H9 (cell line): ENCODE measurements at regions not wholly inside any gene's neighbourhood (a gene's known extent, or its start where the extent isn't known, plus 50 kb on each side); places are given as distances from the start of the nearest gene placed in this dataset.

ENCODE experiments used
- DNase-seq: peaks from one replicate; pipeline ENCODE4 v3.0.0-alpha.2; 2017
- H2AFZ ChIP-seq: one replicate; pipeline ENCODE4 v1.6.1; 2013; ENCODE audit warnings: mild to moderate bottlenecking, low read length, control low read depth, moderate library complexity
- H2AK5ac ChIP-seq: 2 replicates; pipeline ENCODE4 v1.6.1; 2013; ENCODE audit warnings: low read length, control low read depth, mixed read lengths; ENCODE audit not compliant: insufficient read length
- H2BK120ac ChIP-seq: one replicate; pipeline ENCODE4 v1.6.1; 2013; ENCODE audit warnings: low read depth, mild to moderate bottlenecking, low read length, control low read depth, inconsistent platforms; ENCODE audit not compliant: poor library complexity, severe bottlenecking
- H2BK12ac ChIP-seq: 2 replicates; pipeline ENCODE4 v1.6.1; 2013; ENCODE audit warnings: low read length, control low read depth, mixed read lengths, low read depth; ENCODE audit not compliant: insufficient read length
- H2BK15ac ChIP-seq: 2 replicates; pipeline ENCODE4 v1.6.1; 2013; ENCODE audit warnings: low read depth, low read length, control low read depth
- H2BK20ac ChIP-seq: one replicate; pipeline ENCODE4 v1.6.1; 2013; ENCODE audit warnings: low read depth, mild to moderate bottlenecking, low read length, control low read depth, inconsistent platforms; ENCODE audit not compliant: poor library complexity, severe bottlenecking
- H2BK5ac ChIP-seq: 2 replicates; pipeline ENCODE4 v1.6.1; 2013; ENCODE audit warnings: low read length, control low read depth, mixed read lengths; ENCODE audit not compliant: insufficient read length
- H3K14ac ChIP-seq: 2 replicates; pipeline ENCODE4 v1.6.1; 2013; ENCODE audit warnings: low read length, control low read depth; ENCODE audit not compliant: insufficient read depth
- H3K18ac ChIP-seq: 2 replicates; pipeline ENCODE4 v1.6.1; 2013; ENCODE audit warnings: low read depth, mild to moderate bottlenecking, mixed read lengths, low read length, control low read depth; ENCODE audit not compliant: insufficient read length
- H3K23ac ChIP-seq: 2 replicates; pipeline ENCODE4 v1.6.1; 2013; ENCODE audit warnings: low read length, control low read depth, mixed read lengths, low read depth; ENCODE audit not compliant: insufficient read length
- H3K23me2 ChIP-seq: 2 replicates; pipeline ENCODE4 v1.6.1; 2013; ENCODE audit warnings: low read depth, mild to moderate bottlenecking, mixed read lengths, low read length, control low read depth; ENCODE audit not compliant: insufficient read length, poor library complexity, severe bottlenecking
- H3K27ac ChIP-seq: 2 replicates; pipeline ENCODE4 v1.5.1; 2013; ENCODE audit warnings: low read length, control low read depth, mixed read lengths, low read depth; ENCODE audit not compliant: insufficient read length
- H3K27me3 ChIP-seq: 2 replicates; pipeline ENCODE4 v1.6.1; 2013; ENCODE audit warnings: low read length, control low read depth, inconsistent platforms; ENCODE audit not compliant: insufficient read depth
- H3K4ac ChIP-seq: 2 replicates; pipeline ENCODE4 v1.6.1; 2013; ENCODE audit warnings: low read depth, mild to moderate bottlenecking, control low read depth, inconsistent platforms, low read length, moderate library complexity
- H3K4me1 ChIP-seq: 2 replicates; pipeline ENCODE4 v1.6.1; 2013; ENCODE audit warnings: low read length, control low read depth, inconsistent platforms; ENCODE audit not compliant: insufficient read depth
- H3K4me2 ChIP-seq: 2 replicates; pipeline ENCODE4 v1.6.1; 2013; ENCODE audit warnings: low read length, control low read depth, mixed read lengths; ENCODE audit not compliant: insufficient read length, insufficient read depth
- H3K56ac ChIP-seq: 2 replicates; pipeline ENCODE4 v1.6.1; 2013; ENCODE audit warnings: low read depth, mild to moderate bottlenecking, mixed read lengths, low read length, control low read depth; ENCODE audit not compliant: insufficient read length
- H3K79me1 ChIP-seq: 2 replicates; pipeline ENCODE4 v1.6.1; 2013; ENCODE audit warnings: low read depth, mild to moderate bottlenecking, moderate library complexity, low read length, control low read depth, inconsistent platforms; ENCODE audit not compliant: insufficient read depth, poor library complexity, severe bottlenecking
- H3K79me2 ChIP-seq: 2 replicates; pipeline ENCODE4 v1.6.1; 2013; ENCODE audit warnings: low read length, control low read depth, inconsistent platforms; ENCODE audit not compliant: insufficient read depth
- H3K9ac ChIP-seq: 2 replicates; pipeline ENCODE4 v1.6.1; 2013; ENCODE audit warnings: low read length, control low read depth, mixed read lengths; ENCODE audit not compliant: insufficient read length; ENCODE audit errors: extremely low read depth
- H3K9me3 ChIP-seq: one replicate; pipeline ENCODE4 v1.6.1; 2013; ENCODE audit warnings: low read depth, low read length, inconsistent platforms; ENCODE audit not compliant: control insufficient read depth
- H3T11ph ChIP-seq: one replicate; pipeline ENCODE4 v1.6.1; 2013; ENCODE audit warnings: mild to moderate bottlenecking, low read length, control low read depth, inconsistent platforms
- H4K20me1 ChIP-seq: one replicate; pipeline ENCODE4 v1.6.1; 2013; ENCODE audit not compliant: control insufficient read depth, insufficient read length, insufficient read depth
- H4K5ac ChIP-seq: 2 replicates; pipeline ENCODE4 v1.6.1; 2013; ENCODE audit warnings: low read depth, mild to moderate bottlenecking, mixed read lengths, low read length, control low read depth; ENCODE audit not compliant: insufficient read length
- H4K8ac ChIP-seq: replicated peaks from 2 replicates; pipeline ENCODE4 v1.6.1; 2013; ENCODE audit warnings: low read length, control low read depth, mixed read lengths, low read depth; ENCODE audit not compliant: insufficient read length
- H4K91ac ChIP-seq: 2 replicates; pipeline ENCODE4 v1.6.1; 2013; ENCODE audit warnings: low read depth, mild to moderate bottlenecking, moderate library complexity, mixed read lengths, low read length, control low read depth; ENCODE audit not compliant: insufficient read length
- H3K27ac Mint-ChIP-seq, 3 experiments: 2 replicates in 2 of 3; 3 replicates in 1 of 3; pipeline ENCODE4 v1.8.0; 2020 to 2021; ENCODE audit warnings: mixed read lengths in 3 of 3, mild to moderate bottlenecking in 1 of 3, moderate library complexity in 1 of 3
- H3K27me3 Mint-ChIP-seq: 2 replicates; pipeline ENCODE4 v1.8.0; 2021; ENCODE audit warnings: low read depth, mild to moderate bottlenecking, moderate library complexity, mixed read lengths
- H3K36me3 Mint-ChIP-seq, 3 experiments: 2 replicates in 2 of 3; 3 replicates in 1 of 3; pipeline ENCODE4 v1.8.0; 2020 to 2021; ENCODE audit warnings: low read depth in 3 of 3, mixed read lengths in 3 of 3; ENCODE audit not compliant: insufficient read depth in 1 of 3
- H3K4me1 Mint-ChIP-seq, 2 experiments: 2 replicates each; pipeline ENCODE4 v1.8.0; 2020; ENCODE audit warnings: mixed read lengths in 2 of 2
- H3K4me3 Mint-ChIP-seq, 2 experiments: 2 replicates in 1 of 2; 3 replicates in 1 of 2; pipeline ENCODE4 v1.8.0; 2020 to 2021; ENCODE audit warnings: mild to moderate bottlenecking in 2 of 2, mixed read lengths in 2 of 2, moderate library complexity in 1 of 2
- H3K9me3 Mint-ChIP-seq, 2 experiments: 2 replicates in 1 of 2; 3 replicates in 1 of 2; pipeline ENCODE4 v1.8.0; 2020; ENCODE audit warnings: mild to moderate bottlenecking in 2 of 2, mixed read lengths in 2 of 2, moderate library complexity in 1 of 2
- WGBS: extraction: QIAGEN DNeasy Blood & Tissue Kit; methylation state at CpG from one replicate; pipeline ENCODE4 v1.1.7; 2013; ENCODE audit warnings: missing lambda C conversion rate, low lambda C conversion rate, mixed read lengths; ENCODE audit not compliant: insufficient read length; ENCODE audit errors: extremely low coverage; 5-methylcytosine and 5-hydroxymethylcytosine counted together
- TF ChIP-seq, protein P1 (sequence below): fragments of 200-600 bp; sonication (generic); conservative IDR thresholded peaks from 3 replicates; pipeline ENCODE4 v1.8.0; 2021; ENCODE audit warnings: antibody characterized with exemption, mild to moderate bottlenecking

DNA sequence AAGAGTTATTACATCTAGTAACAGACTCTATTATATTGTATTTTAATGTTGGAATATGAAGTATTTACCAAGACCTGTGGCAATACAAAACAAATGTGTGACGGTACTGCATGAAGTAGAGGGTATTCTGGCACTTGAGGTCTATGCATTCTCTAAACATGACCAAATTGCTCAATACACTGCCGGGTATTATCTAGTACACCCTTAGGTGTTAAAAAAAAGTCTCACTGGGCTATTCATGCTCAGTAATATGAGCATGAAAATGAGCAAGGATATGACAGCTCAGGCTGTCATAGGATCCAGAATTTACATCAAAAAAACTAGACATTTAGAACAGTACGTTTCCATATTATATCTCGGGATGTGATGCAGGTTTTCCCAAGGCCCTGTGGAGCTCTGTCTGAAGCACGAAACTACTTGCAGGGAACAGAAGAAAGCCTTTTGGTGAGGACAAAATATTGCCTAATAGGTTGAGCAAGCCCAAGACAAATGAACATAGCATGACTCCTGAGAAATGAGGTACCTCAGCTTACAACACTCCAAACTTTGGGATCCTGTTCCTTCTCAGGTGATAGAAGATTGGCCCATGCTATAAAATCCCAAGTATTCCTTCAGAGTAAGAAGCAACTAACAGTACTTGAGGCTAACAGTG lies 74.1 kb upstream of the MAOA start:
- Histone ChIP-seq H4K8ac (no peak overlapping the region), H2BK12ac (no peak overlapping the region), H3K23me2 (no peaks in the 10 kb centered on the region), H3T11ph (no peak overlapping the region), H3K4me2 (no peak overlapping the region), H3K27me3 (no peaks in the 10 kb centered on the region), H2BK15ac (no peak overlapping the region), H4K20me1 (no peaks in the 10 kb centered on the region), H3K79me2 (no peaks in the 10 kb centered on the region), H3K9me3 (no peaks in the 10 kb centered on the region), H2AK5ac (no peak overlapping the region), H3K18ac (no peak overlapping the region), H3K79me1 (no peaks in the 10 kb centered on the region), H2BK120ac (no peak overlapping the region), H3K9ac (no peak overlapping the region), H2AFZ (no peak overlapping the region), H3K4ac (no peak overlapping the region), H3K56ac (no peak overlapping the region), H4K91ac (no peak overlapping the region), H3K14ac (no peak overlapping the region), H3K23ac (no peak overlapping the region), H3K4me1 (no peaks in the 10 kb centered on the region), H2BK5ac (no peak overlapping the region), H3K27ac (no peak overlapping the region), H4K5ac (no peak overlapping the region), H2BK20ac (no peak overlapping the region)
- TF ChIP-seq, protein P1, sequence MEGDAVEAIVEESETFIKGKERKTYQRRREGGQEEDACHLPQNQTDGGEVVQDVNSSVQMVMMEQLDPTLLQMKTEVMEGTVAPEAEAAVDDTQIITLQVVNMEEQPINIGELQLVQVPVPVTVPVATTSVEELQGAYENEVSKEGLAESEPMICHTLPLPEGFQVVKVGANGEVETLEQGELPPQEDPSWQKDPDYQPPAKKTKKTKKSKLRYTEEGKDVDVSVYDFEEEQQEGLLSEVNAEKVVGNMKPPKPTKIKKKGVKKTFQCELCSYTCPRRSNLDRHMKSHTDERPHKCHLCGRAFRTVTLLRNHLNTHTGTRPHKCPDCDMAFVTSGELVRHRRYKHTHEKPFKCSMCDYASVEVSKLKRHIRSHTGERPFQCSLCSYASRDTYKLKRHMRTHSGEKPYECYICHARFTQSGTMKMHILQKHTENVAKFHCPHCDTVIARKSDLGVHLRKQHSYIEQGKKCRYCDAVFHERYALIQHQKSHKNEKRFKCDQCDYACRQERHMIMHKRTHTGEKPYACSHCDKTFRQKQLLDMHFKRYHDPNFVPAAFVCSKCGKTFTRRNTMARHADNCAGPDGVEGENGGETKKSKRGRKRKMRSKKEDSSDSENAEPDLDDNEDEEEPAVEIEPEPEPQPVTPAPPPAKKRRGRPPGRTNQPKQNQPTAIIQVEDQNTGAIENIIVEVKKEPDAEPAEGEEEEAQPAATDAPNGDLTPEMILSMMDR = no peak
- Mint-ChIP-seq H3K27me3 (0 out of 2 replicates have a peak, but pooled peaks cover under 1% of the 10 kb centered on the region), H3K27ac (no peak overlapping the region), H3K36me3 (no peaks in the 10 kb centered on the region; a peak in 1 of 7 replicates), H3K4me1 (no peaks in the 10 kb centered on the region), H3K4me3 (no peak overlapping the region), H3K9me3 (peaks cover 10 to 55% of the 10 kb centered on the region in 2 experiments; a peak in 4 of 5 replicates)
- no peak for DNase-seq
- WGBS = no CpG with 5 or more reads among the region's 5 CpGs
